Stimulated activated naive CD8-positive, alpha-beta T cell treated with anti-CD3 and anti-CD28 coated beads, Interleukin-15, Interleukin-2, amounts not matched to agents 100 U/mL and 50 U/mL, for 24 hours (primary cell): ENCODE measurements at regions not wholly inside any gene's neighbourhood (a gene's known extent, or its start where the extent isn't known, plus 50 kb on each side); places are given as distances from the start of the nearest gene placed in this dataset.

Experiments used
- ATAC-seq: fragments of 150-1000 bp; cut with Tn5 transposase; one replicate; pipeline ENCODE4 v1.10.0; 2021
- DNase-seq: peaks from one replicate; pipeline ENCODE4 v3.0.0; 2021

- ATAC-seq = no peak
Measured at GRCh38 chr10:120372917-120373316, 84.1 kb upstream of the PLPP4 start.

GRCh38 chr10:120375666-120376065 is 81.4 kb upstream of the PLPP4 start:
- no peak for ATAC-seq
- no peak for DNase-seq

More at GRCh38 chr10:120372917-120373316, 84.1 kb upstream of the PLPP4 start:
- DNase-seq = no peak

GRCh38 chr10:120381931-120382330 is 75.1 kb upstream of the PLPP4 start:
- no peak for ATAC-seq
- DNase-seq = no peak

- ATAC-seq (no peak), DNase-seq (no peak)
Measured at GRCh38 chr10:120382360-120382759, 74.7 kb upstream of the PLPP4 start.

- no peak for DNase-seq
- no peak for ATAC-seq
Measured at GRCh38 chr10:120385992-120386391, 71.0 kb upstream of the PLPP4 start.

- DNase-seq = no peak
- no peak for ATAC-seq
Measured at GRCh38 chr10:120386896-120387295, 70.1 kb upstream of the PLPP4 start.

GRCh38 chr10:120387326-120387725 is 69.7 kb upstream of the PLPP4 start:
- ATAC-seq (no peak), DNase-seq (no peak)

GRCh38 chr10:120392245-120392644 is 64.8 kb upstream of the PLPP4 start:
- DNase-seq (no peak), ATAC-seq (no peak)

- ATAC-seq = no peak
- DNase-seq = no peak
Measured at GRCh38 chr10:120392671-120393079, 64.4 kb upstream of the PLPP4 start.

GRCh38 chr10:120394446-120394845 is 62.6 kb upstream of the PLPP4 start:
- ATAC-seq (no peak), DNase-seq (no peak)

GRCh38 chr10:120396228-120396627 is 60.8 kb upstream of the PLPP4 start:
- ATAC-seq = no peak

GRCh38 chr10:120398180-120398579 is 58.8 kb upstream of the PLPP4 start:
- no peak for ATAC-seq
- no peak for DNase-seq

More at GRCh38 chr10:120396228-120396627, 60.8 kb upstream of the PLPP4 start:
- no peak for DNase-seq

GRCh38 chr10:120400601-120401000 is 56.4 kb upstream of the PLPP4 start:
- no peak for DNase-seq
- no peak for ATAC-seq

GRCh38 chr10:120402147-120402766 is 54.8 kb upstream of the PLPP4 start:
- DNase-seq (no peak), ATAC-seq (no peak)

- no peak for ATAC-seq
- DNase-seq = no peak
Measured at GRCh38 chr10:120403109-120403508, 53.9 kb upstream of the PLPP4 start.

GRCh38 chr10:120406376-120406775 is 50.7 kb upstream of the PLPP4 start:
- ATAC-seq (no peak), DNase-seq (no peak)
